Adipocyte (in vitro differentiated cells): ENCODE measurements at regions not wholly inside any gene's neighbourhood (a gene's known extent, or its start where the extent isn't known, plus 50 kb on each side); places are given as distances from the start of the nearest gene placed in this dataset.

Experiments
- DNase-seq: peaks from one replicate; pipeline ENCODE4 v3.0.0-alpha.2; 2015; ENCODE audit warnings: low read depth
- H3K27me3 ChIP-seq: replicated peaks from 2 replicates; pipeline ENCODE4 v1.7.0; 2013; ENCODE audit warnings: mild to moderate bottlenecking, low read length, moderate library complexity; ENCODE audit not compliant: control insufficient read depth, insufficient read depth
- H3K36me3 ChIP-seq: 2 replicates; pipeline ENCODE4 v1.7.0; 2013; ENCODE audit warnings: low read length, mild to moderate bottlenecking, moderate library complexity; ENCODE audit not compliant: control insufficient read depth, insufficient read depth, severe bottlenecking
- H3K4me1 ChIP-seq: 2 replicates; pipeline ENCODE4 v1.7.0; 2013; ENCODE audit warnings: mild to moderate bottlenecking, low read length, moderate library complexity; ENCODE audit not compliant: control insufficient read depth, insufficient read depth
- H3K4me3 ChIP-seq: 2 replicates; pipeline ENCODE4 v1.7.0; 2013; ENCODE audit warnings: mild to moderate bottlenecking, low read length, moderate library complexity
- H3K9ac ChIP-seq: 2 replicates; pipeline ENCODE4 v1.7.0; 2013; ENCODE audit warnings: mild to moderate bottlenecking, low read length, moderate library complexity
- H3K9me3 ChIP-seq: 2 replicates; pipeline ENCODE4 v1.7.0; 2013; ENCODE audit warnings: mild to moderate bottlenecking, low read length, moderate library complexity; ENCODE audit not compliant: control insufficient read depth

- Histone ChIP-seq H3K36me3 (no peaks in the 10 kb centered on the region), H3K27me3 (no peaks in the 10 kb centered on the region), H3K4me1 (peaks cover 10% of the 10 kb centered on the region), H3K9me3 (no peaks in the 10 kb centered on the region), H3K9ac (no peak overlapping the region), H3K4me3 (no peak overlapping the region)
- DNase-seq = no peak
Measured at GRCh38 chr1:209354840-209355165, 228.7 kb upstream of the CAMK1G start.

GRCh38 chr1:209355415-209355814 is 228.1 kb upstream of the CAMK1G start:
- Histone ChIP-seq H3K4me3 (no peak overlapping the region), H3K9ac (no peak overlapping the region), H3K36me3 (no peaks in the 10 kb centered on the region), H3K9me3 (no peaks in the 10 kb centered on the region), H3K27me3 (no peaks in the 10 kb centered on the region), H3K4me1 (peaks cover 10% of the 10 kb centered on the region)
- DNase-seq = no peak

GRCh38 chr1:209356976-209357377 is 226.5 kb upstream of the CAMK1G start:
- H3K9me3 ChIP-seq = no peaks in the 10 kb centered on the region
- peaks cover 10% of the 10 kb centered on the region for H3K4me1 ChIP-seq
- no peak overlapping the region for H3K4me3 ChIP-seq
- no peaks in the 10 kb centered on the region for H3K27me3 ChIP-seq
- no peak for DNase-seq
- H3K36me3 ChIP-seq = no peaks in the 10 kb centered on the region
- no peak overlapping the region for H3K9ac ChIP-seq

- no peak for DNase-seq
- Histone ChIP-seq H3K27me3 (no peaks in the 10 kb centered on the region), H3K36me3 (no peaks in the 10 kb centered on the region), H3K4me1 (no peaks in the 10 kb centered on the region), H3K9ac (no peak overlapping the region), H3K9me3 (no peaks in the 10 kb centered on the region), H3K4me3 (no peak overlapping the region)
Measured at GRCh38 chr1:209363112-209363511, 220.4 kb upstream of the CAMK1G start.

- H3K36me3 ChIP-seq = no peaks in the 10 kb centered on the region
- peaks cover 5% of the 10 kb centered on the region for H3K4me1 ChIP-seq
- H3K4me3 ChIP-seq = no peak overlapping the region
- no peaks in the 10 kb centered on the region for H3K9me3 ChIP-seq
- no peak for DNase-seq
- no peak overlapping the region for H3K9ac ChIP-seq
- H3K27me3 ChIP-seq = no peaks in the 10 kb centered on the region
Measured at GRCh38 chr1:209364716-209365115, 218.8 kb upstream of the CAMK1G start.

- peaks cover 5% of the 10 kb centered on the region for H3K4me1 ChIP-seq
- DNase-seq = peak; percentile 55
- H3K36me3 ChIP-seq = no peaks in the 10 kb centered on the region
- no peaks in the 10 kb centered on the region for H3K9me3 ChIP-seq
- no peaks in the 10 kb centered on the region for H3K27me3 ChIP-seq
- H3K4me3 ChIP-seq = no peak overlapping the region
- no peak overlapping the region for H3K9ac ChIP-seq
Measured at GRCh38 chr1:209367061-209367772, 216.3 kb upstream of the CAMK1G start.

- no peaks in the 10 kb centered on the region for H3K9me3 ChIP-seq
- DNase-seq = peak; percentile 74
- no peak overlapping the region for H3K9ac ChIP-seq
Measured at GRCh38 chr1:209368864-209369598, 214.5 kb upstream of the CAMK1G start.

GRCh38 chr1:209370241-209370995 is 213.1 kb upstream of the CAMK1G start:
- no peaks in the 10 kb centered on the region for H3K36me3 ChIP-seq
- no peaks in the 10 kb centered on the region for H3K9me3 ChIP-seq
- DNase-seq = no peak
- H3K9ac ChIP-seq = no peak overlapping the region
- H3K27me3 ChIP-seq = no peaks in the 10 kb centered on the region
- no peak overlapping the region for H3K4me3 ChIP-seq
- H3K4me1 ChIP-seq = peaks cover 5% of the 10 kb centered on the region

More at GRCh38 chr1:209368864-209369598, 214.5 kb upstream of the CAMK1G start:
- no peaks in the 10 kb centered on the region for H3K27me3 ChIP-seq
- no peak overlapping the region for H3K4me3 ChIP-seq
- peaks cover 5% of the 10 kb centered on the region for H3K4me1 ChIP-seq
- no peaks in the 10 kb centered on the region for H3K36me3 ChIP-seq

- DNase-seq = no peak
- no peaks in the 10 kb centered on the region for H3K27me3 ChIP-seq
- H3K36me3 ChIP-seq = no peaks in the 10 kb centered on the region
- H3K4me1 ChIP-seq = peaks cover 7% of the 10 kb centered on the region
- no peaks in the 10 kb centered on the region for H3K9me3 ChIP-seq
- no peak overlapping the region for H3K4me3 ChIP-seq
- H3K9ac ChIP-seq = no peak overlapping the region
Measured at GRCh38 chr1:209375097-209375496, 208.4 kb upstream of the CAMK1G start.

- Histone ChIP-seq H3K36me3 (no peaks in the 10 kb centered on the region), H3K9me3 (no peaks in the 10 kb centered on the region), H3K4me1 (peaks cover 7% of the 10 kb centered on the region), H3K9ac (no peak overlapping the region), H3K27me3 (no peaks in the 10 kb centered on the region), H3K4me3 (no peak overlapping the region)
- peak; percentile 60 for DNase-seq
Measured at GRCh38 chr1:209375671-209376365, 207.7 kb upstream of the CAMK1G start.

GRCh38 chr1:209376774-209377173 is 206.7 kb upstream of the CAMK1G start:
- Histone ChIP-seq H3K4me3 (no peak overlapping the region), H3K9ac (no peak overlapping the region), H3K27me3 (no peaks in the 10 kb centered on the region), H3K36me3 (no peaks in the 10 kb centered on the region), H3K4me1 (peaks cover 7% of the 10 kb centered on the region), H3K9me3 (no peaks in the 10 kb centered on the region)
- no peak for DNase-seq
